Hepatocyte (in vitro differentiated cells): ENCODE measurements at regions not wholly inside any gene's neighbourhood (a gene's known extent, or its start where the extent isn't known, plus 50 kb on each side); places are given as distances from the start of the nearest gene placed in this dataset.

ENCODE experiments used
- EZH2 ChIP-seq: fragments of 200-600 bp; sonication (generic); IDR thresholded peaks from 2 replicates; pipeline ENCODE4 v1.6.1; 2016; ENCODE audit warnings: antibody characterized with exemption, mild to moderate bottlenecking, borderline replicate concordance
- EZH2phosphoT487 ChIP-seq: fragments of 200-600 bp; sonication (generic); IDR thresholded peaks from one replicate; pipeline ENCODE4 v1.6.1; 2018; ENCODE audit warnings: antibody characterized with exemption, mild to moderate bottlenecking, low read depth, moderate library complexity; ENCODE audit not compliant: unreplicated experiment, severe bottlenecking
- TF ChIP-seq, protein P1 (sequence below): fragments of 200-600 bp; sonication (generic); IDR thresholded peaks from 2 replicates; pipeline ENCODE4 v1.5.1; 2016; ENCODE audit warnings: antibody characterized with exemption, mild to moderate bottlenecking; ENCODE audit not compliant: poor library complexity

DNA sequence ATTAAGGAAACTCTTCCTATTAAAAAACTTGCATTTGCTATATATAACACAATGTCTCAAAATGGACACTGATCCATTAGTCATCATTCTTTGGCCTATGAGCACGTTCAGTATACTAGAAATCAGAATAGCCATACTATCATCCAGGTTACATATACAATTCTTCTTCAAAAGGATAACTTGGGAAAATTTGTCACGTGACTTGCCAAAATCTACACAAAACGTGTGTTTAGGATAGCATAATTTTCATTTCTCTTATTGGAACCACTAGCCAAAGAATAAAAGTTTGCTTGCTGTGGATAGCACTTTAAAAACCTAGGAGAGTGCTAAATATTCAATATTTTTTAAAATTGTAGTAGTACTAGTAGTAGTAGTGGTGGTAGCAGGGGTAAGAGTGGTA is 714.3 kb upstream of the FOXG1 start:
- TF ChIP-seq, protein P1, sequence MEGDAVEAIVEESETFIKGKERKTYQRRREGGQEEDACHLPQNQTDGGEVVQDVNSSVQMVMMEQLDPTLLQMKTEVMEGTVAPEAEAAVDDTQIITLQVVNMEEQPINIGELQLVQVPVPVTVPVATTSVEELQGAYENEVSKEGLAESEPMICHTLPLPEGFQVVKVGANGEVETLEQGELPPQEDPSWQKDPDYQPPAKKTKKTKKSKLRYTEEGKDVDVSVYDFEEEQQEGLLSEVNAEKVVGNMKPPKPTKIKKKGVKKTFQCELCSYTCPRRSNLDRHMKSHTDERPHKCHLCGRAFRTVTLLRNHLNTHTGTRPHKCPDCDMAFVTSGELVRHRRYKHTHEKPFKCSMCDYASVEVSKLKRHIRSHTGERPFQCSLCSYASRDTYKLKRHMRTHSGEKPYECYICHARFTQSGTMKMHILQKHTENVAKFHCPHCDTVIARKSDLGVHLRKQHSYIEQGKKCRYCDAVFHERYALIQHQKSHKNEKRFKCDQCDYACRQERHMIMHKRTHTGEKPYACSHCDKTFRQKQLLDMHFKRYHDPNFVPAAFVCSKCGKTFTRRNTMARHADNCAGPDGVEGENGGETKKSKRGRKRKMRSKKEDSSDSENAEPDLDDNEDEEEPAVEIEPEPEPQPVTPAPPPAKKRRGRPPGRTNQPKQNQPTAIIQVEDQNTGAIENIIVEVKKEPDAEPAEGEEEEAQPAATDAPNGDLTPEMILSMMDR, result no peak
- TF ChIP-seq EZH2, result no peak
- TF ChIP-seq EZH2phosphoT487, result no peak
